Endothelial cell of umbilical vein (primary cell): ENCODE measurements at regions not wholly inside any gene's neighbourhood (a gene's known extent, or its start where the extent isn't known, plus 50 kb on each side); places are given as distances from the start of the nearest gene placed in this dataset.

Experiments
- CTCF ChIP-seq, 2 donors: IDR thresholded peaks; 1 replicate in 1 of 2; 2 replicates in 1 of 2; pipeline ENCODE4 v1.5.1; 2011; ENCODE audit warnings: low read length in 2 of 2, mild to moderate bottlenecking in 2 of 2, moderate library complexity in 2 of 2, control low read depth in 1 of 2, inconsistent platforms in 1 of 2, low read depth in 1 of 2; ENCODE audit not compliant: insufficient read depth in 1 of 2; ENCODE audit errors: extremely low read depth in 1 of 2
- EZH2 ChIP-seq: IDR thresholded peaks from 2 replicates; pipeline ENCODE4 v1.6.1; 2012; ENCODE audit warnings: borderline replicate concordance, low read depth, mild to moderate bottlenecking, moderate library complexity, low read length, inconsistent platforms; ENCODE audit not compliant: severe bottlenecking
- POLR2A ChIP-seq: IDR thresholded peaks from 2 replicates; pipeline ENCODE4 v1.6.1; 2012; ENCODE audit warnings: low read depth, mild to moderate bottlenecking, control low read depth, low read length
- POLR2AphosphoS5 ChIP-seq: IDR thresholded peaks from 2 replicates; pipeline ENCODE4 v1.6.1; 2012; ENCODE audit warnings: low read depth, mild to moderate bottlenecking, control low read depth, low read length, moderate library complexity; ENCODE audit not compliant: insufficient read depth

GRCh38 chr2:16032282-16033031, 92.1 kb downstream of the MYCN start:
- no peak for TF ChIP-seq EZH2
- no peak for TF ChIP-seq CTCF (IDR thresholded peaks at IDR 0.05; ENCODE audit: extremely low read depth in 1 of 2, insufficient read depth in 1 of 2, low read depth in 1 of 2, low read length in 2 of 2)
- TF ChIP-seq POLR2A = no peak
- no peak for TF ChIP-seq POLR2AphosphoS5
